ENCODE measurements at regions not wholly inside any gene's neighbourhood (a gene's known extent, or its start where the extent isn't known, plus 50 kb on each side); places are given as distances from the start of the nearest gene placed in this dataset.
"Not testable (repeated sequence)": the region's sequence is repeated elsewhere in the genome, so short reads cannot be mapped to it uniquely, and the experiment has no call there.

- in situ Hi-C loops (cut with HindIII; ENCODE audit: low sequenced_read_pairs), result no loop called here
Observed at GRCh38 chr6:15080895-15081294, 165.0 kb upstream of the JARID2 start.

GRCh38 chr6:15081447-15081846, 164.4 kb upstream of the JARID2 start:
- in situ Hi-C loops (cut with HindIII; ENCODE audit: low sequenced_read_pairs), result no loop called here

DNA sequence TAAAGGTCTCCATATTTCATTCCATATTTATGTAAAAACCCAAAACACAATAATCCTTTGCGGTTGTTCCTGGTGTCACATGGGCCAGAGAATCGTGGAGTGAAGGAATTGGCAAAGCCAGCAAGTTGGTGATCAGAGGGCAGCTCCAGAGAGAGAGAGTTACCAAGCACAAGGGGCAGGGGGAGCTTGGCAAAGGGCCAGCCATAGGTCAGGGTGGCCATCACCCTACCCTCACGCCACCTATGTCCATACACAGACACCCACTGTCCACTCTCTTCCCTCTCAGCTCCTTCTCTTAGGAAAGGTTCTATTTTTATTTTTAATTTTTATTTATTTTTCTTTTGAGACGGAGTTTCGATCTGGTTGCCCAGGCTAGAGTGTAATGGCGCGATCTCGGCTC, 163.2 kb upstream of the JARID2 start:
- in situ Hi-C loops (cut with HindIII; ENCODE audit: low sequenced_read_pairs), result no loop called here

GRCh38 chr6:15086348-15087158, 159.3 kb upstream of the JARID2 start:
- in situ Hi-C loops (cut with HindIII; ENCODE audit: low sequenced_read_pairs), result no loop called here

- in situ Hi-C loops (cut with HindIII; ENCODE audit: low sequenced_read_pairs), result no loop called here
Observed at GRCh38 chr6:15087186-15087589, 158.7 kb upstream of the JARID2 start.

DNA sequence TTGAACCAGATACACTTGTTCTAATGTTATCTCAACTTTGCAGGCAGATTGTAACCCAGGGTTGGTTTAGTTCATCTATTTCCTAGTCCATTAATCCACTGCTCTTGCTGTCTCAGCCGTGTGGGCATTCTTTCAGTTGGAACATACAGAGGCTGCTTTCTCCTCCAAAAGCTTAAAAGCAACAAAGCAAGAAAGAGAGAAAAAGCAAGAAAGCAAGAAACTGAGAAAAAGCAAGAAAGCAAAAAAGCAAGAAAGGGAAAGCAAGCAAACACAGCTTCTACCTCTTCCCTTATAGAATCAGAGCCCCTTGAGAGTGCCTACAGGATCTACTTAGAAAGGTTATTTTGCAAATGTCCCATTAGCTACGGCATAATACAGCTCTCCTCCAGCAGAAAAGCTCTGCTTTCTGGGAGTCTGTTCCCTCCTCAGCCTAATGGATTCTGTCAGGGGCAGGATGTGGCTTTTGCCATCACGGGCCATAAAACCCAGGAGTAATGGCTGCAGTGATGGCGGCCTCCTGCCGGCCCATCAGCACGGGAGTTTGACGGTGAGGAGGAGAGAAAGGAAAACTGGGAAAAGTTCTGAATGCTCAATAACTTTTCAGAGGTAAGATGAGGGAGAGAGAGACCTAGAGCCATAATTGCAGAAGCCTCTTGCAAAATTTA, 156.8 kb upstream of the JARID2 start:
- in situ Hi-C loops (cut with HindIII; ENCODE audit: low sequenced_read_pairs), result no loop called here

- in situ Hi-C loops (cut with HindIII; ENCODE audit: low sequenced_read_pairs), result no loop called here
Observed at GRCh38 chr6:15089569-15090144, 156.2 kb upstream of the JARID2 start.

DNA sequence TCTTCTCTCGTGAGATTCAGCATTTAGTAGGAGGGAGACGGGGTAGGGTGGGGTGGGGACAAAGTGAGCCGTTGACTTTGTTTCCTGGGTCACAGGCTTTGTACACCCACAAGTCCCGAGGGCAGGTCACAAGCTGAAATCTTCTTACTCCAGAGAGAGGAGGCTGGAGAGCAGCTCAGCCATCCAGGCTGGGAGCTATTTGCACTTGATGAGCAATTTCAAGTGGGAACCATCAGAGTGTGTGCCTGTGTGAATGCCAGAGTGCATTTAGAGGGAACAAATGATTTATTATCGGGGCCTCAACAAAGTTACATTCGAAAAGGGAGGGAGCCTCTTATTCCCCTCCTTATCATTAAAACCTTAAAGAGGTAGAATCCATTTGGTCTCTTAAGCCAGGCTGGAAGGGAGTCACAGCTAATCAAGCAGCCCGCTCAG, 155.7 kb upstream of the JARID2 start:
- in situ Hi-C loops (cut with HindIII; ENCODE audit: low sequenced_read_pairs), result no loop called here

DNA sequence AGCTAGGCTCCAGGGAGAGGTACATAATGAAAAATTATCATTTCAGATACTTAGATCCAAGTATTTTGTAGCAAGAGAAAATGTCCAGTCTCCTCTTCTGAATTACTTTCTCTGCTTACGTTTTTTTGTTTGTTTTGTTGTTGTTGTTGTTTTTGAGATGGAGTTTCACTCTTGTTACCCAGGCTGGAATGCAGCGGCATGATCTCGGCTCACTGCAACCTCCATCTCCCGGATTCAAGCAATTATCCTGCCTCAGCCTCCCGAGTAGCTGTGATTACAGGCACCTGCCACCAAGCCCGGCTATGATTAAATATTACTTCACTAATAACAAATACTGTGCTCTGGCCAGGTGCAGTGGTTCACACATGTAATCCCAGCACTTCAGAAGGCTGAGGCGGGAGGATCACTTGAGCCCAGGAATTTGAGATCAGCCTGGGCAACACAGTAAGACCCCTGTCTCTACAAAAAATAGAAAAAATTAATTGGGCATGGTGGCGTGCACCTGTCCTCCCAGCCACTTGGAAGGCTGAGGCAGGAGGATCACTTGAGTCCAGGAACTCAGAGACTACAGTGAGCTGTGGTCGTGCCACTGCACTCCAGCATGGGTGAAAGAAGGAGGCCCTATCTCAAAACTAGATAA, 155.0 kb upstream of the JARID2 start:
- in situ Hi-C loops (cut with HindIII; ENCODE audit: low sequenced_read_pairs), result no loop called here

- in situ Hi-C loops (cut with HindIII; ENCODE audit: low sequenced_read_pairs), result no loop called here
Observed at GRCh38 chr6:15096894-15097837, 148.7 kb upstream of the JARID2 start.

DNA sequence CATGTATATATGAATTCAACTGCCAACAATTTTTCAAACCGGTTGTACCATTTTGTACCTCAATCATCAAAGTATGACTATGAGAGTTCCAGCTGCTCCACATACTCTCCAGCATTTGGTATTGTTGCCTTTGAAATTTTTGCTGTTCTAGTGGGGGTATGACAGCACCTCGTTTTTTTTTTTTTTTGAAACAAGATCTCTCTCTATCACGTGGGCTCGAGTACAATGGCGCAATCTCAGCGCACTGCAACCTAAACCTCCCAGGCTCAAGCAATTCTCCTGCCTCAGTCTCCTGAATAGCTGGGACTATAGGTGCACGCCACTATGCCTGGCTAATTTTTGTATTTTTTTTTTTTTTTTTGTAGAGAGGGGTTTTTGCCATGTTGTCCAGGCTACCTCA, 144.7 kb upstream of the JARID2 start:
- in situ Hi-C loops (cut with HindIII; ENCODE audit: low sequenced_read_pairs), result no loop called here

DNA sequence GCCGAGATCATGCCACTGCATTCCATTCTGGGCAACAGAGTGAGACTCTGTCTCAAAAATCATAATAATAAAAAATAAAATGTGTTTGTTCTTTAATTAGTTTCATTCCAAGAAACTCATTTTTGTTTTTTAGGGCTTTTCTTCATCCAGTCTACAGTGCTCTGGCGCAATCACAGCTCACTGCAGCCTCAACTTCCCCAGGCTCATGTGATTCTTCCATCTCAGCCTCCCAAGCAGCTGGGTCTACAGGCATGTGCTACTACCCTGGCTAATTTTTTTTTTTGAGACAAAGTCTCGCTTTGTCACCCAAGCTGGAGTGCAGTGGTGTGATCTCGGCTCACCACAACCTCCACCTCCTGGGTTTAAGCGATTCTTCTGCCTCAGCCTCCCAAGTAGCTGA, 143.6 kb upstream of the JARID2 start:
- in situ Hi-C loops (cut with HindIII; ENCODE audit: low sequenced_read_pairs), result no loop called here

DNA sequence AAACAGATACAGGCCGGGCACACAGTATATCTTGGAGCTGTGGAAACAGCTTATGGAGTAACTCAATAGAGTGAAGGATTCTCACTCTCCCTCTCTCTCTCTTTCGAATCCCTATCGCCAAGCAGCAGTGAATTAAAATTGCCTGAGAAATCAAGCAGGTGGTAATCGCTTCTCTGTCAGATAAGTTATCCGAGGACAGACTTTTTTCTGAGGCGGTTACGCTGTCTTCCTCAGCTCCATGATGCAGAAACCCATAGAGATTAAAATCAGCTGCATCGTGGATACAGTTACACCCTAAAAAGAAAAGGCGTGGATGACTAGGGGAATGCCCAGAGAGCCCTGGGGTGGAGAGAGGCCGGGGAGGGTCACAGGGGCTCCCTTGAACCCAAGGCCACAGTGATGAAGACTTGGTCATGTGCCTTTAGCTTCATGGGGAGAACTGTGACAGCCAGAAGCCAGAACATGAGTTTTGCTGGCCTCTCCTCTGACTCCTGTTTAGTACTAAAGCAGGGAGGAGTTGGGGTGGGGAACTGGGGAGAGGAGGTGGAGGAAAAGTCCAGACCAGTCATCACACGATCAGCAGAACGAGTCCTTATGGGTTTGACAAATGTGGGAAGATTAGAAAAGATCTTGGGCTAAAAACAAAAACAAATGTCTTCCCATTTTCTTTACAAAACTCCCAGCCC, 138.8 kb upstream of the JARID2 start:
- in situ Hi-C loops (cut with HindIII; ENCODE audit: low sequenced_read_pairs), result loop anchor here (5.0 kb wide), 1 partner anchor 45 kb away; no protein-coding TSS in a partner anchor

- in situ Hi-C loops (cut with HindIII; ENCODE audit: low sequenced_read_pairs), result loop anchor here (5.0 kb wide), 1 partner anchor 46 kb away; no protein-coding TSS in a partner anchor
Observed at GRCh38 chr6:15107644-15108382, 138.1 kb upstream of the JARID2 start.

- in situ Hi-C loops (cut with HindIII; ENCODE audit: low sequenced_read_pairs), result loop anchor here (5.0 kb wide), 1 partner anchor 46 kb away; no protein-coding TSS in a partner anchor
Observed at GRCh38 chr6:15108383-15108715, 137.5 kb upstream of the JARID2 start.

DNA sequence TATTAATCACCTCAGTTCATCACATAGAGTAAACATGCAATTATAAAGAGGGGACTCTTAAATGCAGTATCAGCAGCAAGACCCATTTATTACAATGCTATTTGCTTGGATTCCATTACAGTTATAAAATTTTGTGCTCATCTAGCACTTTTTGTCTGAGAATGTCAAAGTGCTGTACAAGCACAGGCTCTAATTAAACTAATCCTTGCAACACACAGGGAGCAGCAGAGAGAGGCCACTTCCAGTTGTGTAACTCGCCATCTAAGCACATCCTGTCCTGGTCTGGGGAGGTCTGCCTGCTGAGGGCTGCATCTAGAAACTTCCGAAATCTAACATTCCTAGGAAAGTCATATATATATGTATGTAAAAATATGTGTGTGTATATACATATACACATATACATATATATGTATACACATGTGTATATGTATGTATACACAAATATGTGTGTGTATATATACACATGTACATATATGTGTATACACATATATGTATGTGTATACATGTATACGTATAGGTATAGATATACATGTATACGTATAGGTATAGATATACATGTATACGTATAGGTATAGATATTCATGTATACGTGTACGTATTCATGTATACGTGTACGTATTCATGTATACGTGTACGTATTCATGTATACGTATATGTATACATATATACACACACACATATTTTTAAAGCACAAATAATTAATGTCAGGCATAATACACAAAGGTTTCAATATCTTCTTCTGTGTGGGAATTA, 136.4 kb upstream of the JARID2 start:
- in situ Hi-C loops (cut with HindIII; ENCODE audit: low sequenced_read_pairs), result loop anchor here (5.0 kb wide), 1 partner anchor 47 kb away; no protein-coding TSS in a partner anchor

GRCh38 chr6:15110726-15111354, 135.0 kb upstream of the JARID2 start:
- in situ Hi-C loops (cut with HindIII; ENCODE audit: low sequenced_read_pairs), result no loop called here

GRCh38 chr6:15111576-15111975, 134.3 kb upstream of the JARID2 start:
- in situ Hi-C loops (cut with HindIII; ENCODE audit: low sequenced_read_pairs), result not testable (repeated sequence)
